PC-3 (cell line): ENCODE measurements at regions not wholly inside any gene's neighbourhood (a gene's known extent, or its start where the extent isn't known, plus 50 kb on each side); places are given as distances from the start of the nearest gene placed in this dataset.

Source experiments
- ATAC-seq: fragments of 200-7000 bp; cut with Tn5 transposase; 2 replicates; pipeline ENCODE4 v1.9.1; 2020; ENCODE audit warnings: mild to moderate bottlenecking, moderate library complexity
- BruUV-seq: library from RNA; stranded (reverse); fragments of 400-500 nt; replicated peaks from 2 replicates; lab custom pipeline; 2021; lab: Mats Ljungman, UMichigan
- CTCF ChIA-PET: fragments of 300-600 bp; sonication (Branson Sonifier 250); formaldehyde crosslinking; loops from one replicate; lab custom pipeline; 2022; ENCODE audit warnings: antibody characterized with exemption; lab: Charles Lee
- POLR2A ChIA-PET: fragments of 300-600 bp; sonication (Branson Sonifier 250); formaldehyde crosslinking; loops from one replicate; lab custom pipeline; 2022; ENCODE audit warnings: antibody characterized with exemption; ENCODE audit not compliant: unreplicated experiment; lab: Charles Lee
- DNase-seq: peaks from one replicate; pipeline ENCODE4 v3.0.0-alpha.2; 2015
- H2AFZ ChIP-seq: fragments of 300-600 bp; sonication (generic); 2 replicates; pipeline ENCODE4 v1.6.0; 2016; ENCODE audit warnings: antibody characterized with exemption, low read length
- H3F3A ChIP-seq: fragments of 300-600 bp; sonication (generic); one replicate; pipeline ENCODE4 v1.6.0; 2017; ENCODE audit warnings: antibody characterized with exemption, low read length, control low read depth, mild to moderate bottlenecking; ENCODE audit not compliant: unreplicated experiment
- H3K27ac ChIP-seq: fragments of 300-600 bp; sonication (generic); 2 replicates; pipeline ENCODE4 v1.5.1; 2016; ENCODE audit warnings: mild to moderate bottlenecking, low read length
- H3K27me3 ChIP-seq: fragments of 300-600 bp; sonication (generic); 2 replicates; pipeline ENCODE4 v1.6.1; 2016; ENCODE audit warnings: low read length, mixed read lengths
- H3K36me3 ChIP-seq: fragments of 300-600 bp; sonication (generic); 2 replicates; pipeline ENCODE4 v1.6.1; 2016; ENCODE audit warnings: low read depth, mixed run types, low read length, mixed read lengths
- H3K4me1 ChIP-seq: fragments of 300-600 bp; sonication (generic); 2 replicates; pipeline ENCODE4 v1.5.1; 2016; ENCODE audit warnings: low read length; ENCODE audit not compliant: insufficient read depth
- H3K4me2 ChIP-seq: fragments of 300-600 bp; sonication (generic); 2 replicates; pipeline ENCODE4 v1.6.0; 2016; ENCODE audit warnings: low read length
- H3K4me3 ChIP-seq: fragments of 300-600 bp; sonication (generic); 2 replicates; pipeline ENCODE4 v1.5.1; 2016; ENCODE audit warnings: mild to moderate bottlenecking, low read length, mixed read lengths
- H3K79me2 ChIP-seq: fragments of 300-600 bp; sonication (generic); 2 replicates; pipeline ENCODE4 v1.6.1; 2017; ENCODE audit warnings: low read length, mixed read lengths
- H3K9ac ChIP-seq: fragments of 300-600 bp; sonication (generic); 2 replicates; pipeline ENCODE4 v1.6.0; 2016; ENCODE audit warnings: mild to moderate bottlenecking, low read length
- H3K9me2 ChIP-seq: fragments of 300-600 bp; sonication (generic); replicated peaks from 2 replicates; pipeline ENCODE4 v1.6.1; 2016; ENCODE audit warnings: mixed run types, low read length, mixed read lengths
- H3K9me3 ChIP-seq: fragments of 300-600 bp; sonication (generic); 2 replicates; pipeline ENCODE4 v1.6.1; 2016; ENCODE audit warnings: low read length, mixed read lengths
- H4K20me1 ChIP-seq: fragments of 300-600 bp; sonication (generic); 2 replicates; pipeline ENCODE4 v1.6.1; 2016; ENCODE audit warnings: low read length, mixed read lengths
- CTCF ChIP-seq: fragments of 300-600 bp; sonication (generic); conservative IDR thresholded peaks from 2 replicates; pipeline ENCODE4 v1.5.1; 2017; ENCODE audit warnings: antibody characterized with exemption, low read depth, mild to moderate bottlenecking, low read length
- EZH2 ChIP-seq: fragments of 300-600 bp; sonication (generic); IDR thresholded peaks from one replicate; pipeline ENCODE4 v1.6.1; 2017; ENCODE audit warnings: antibody characterized with exemption, mild to moderate bottlenecking, low read length; ENCODE audit not compliant: unreplicated experiment
- EZH2phosphoT487 ChIP-seq: fragments of 300-600 bp; sonication (generic); IDR thresholded peaks from 2 replicates; pipeline ENCODE4 v1.6.1; 2018; ENCODE audit warnings: mild to moderate bottlenecking, antibody characterized with exemption, low read length, borderline replicate concordance
- intact Hi-C: fragments of 100-400 bp; cut with micrococcal nuclease; formaldehyde crosslinking; loops from 2 replicates; pipeline ENCODE4 v1.9.0; 2023

GRCh38 chr11:42595876-42596275 lies 715.9 kb upstream of the API5 start:
- no peak for TF ChIP-seq CTCF
- TF ChIP-seq EZH2: no peak
- TF ChIP-seq EZH2phosphoT487: no peak
- no peak for ATAC-seq
- CTCF ChIA-PET: no interaction called here

DNA sequence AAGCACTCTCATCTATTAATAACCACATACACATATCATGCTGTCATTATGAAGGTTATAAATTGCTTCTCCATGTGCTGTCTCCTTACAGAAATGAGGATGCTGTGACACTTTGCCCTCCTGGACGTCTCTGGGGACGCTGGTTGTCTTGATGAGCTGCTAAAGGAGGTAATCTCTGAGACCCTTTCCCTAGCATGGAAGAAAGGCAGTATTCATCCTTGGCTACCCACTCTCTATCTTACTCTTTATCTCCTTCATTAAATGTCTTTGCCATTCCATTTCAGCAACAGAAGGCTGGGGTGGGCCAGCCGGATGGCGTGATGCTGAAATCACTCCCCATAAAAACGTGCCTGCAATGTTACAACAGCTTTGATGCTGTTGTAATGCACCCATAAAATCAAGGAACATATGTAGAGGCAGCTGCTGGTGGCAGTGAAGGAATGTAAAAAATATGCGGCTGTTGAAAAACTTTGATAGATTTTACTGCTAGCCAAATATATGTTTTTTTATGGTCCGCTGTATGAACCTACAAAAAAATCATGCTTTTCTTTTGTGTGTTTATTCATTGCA lies 715.1 kb upstream of the API5 start:
- H3F3A ChIP-seq: no peaks in the 10 kb centered on the region
- no peaks in the 10 kb centered on the region for H3K27me3 ChIP-seq
- ChIA-PET CTCF (no interaction called here), POLR2A (no interaction called here)
- H4K20me1 ChIP-seq: no peaks in the 10 kb centered on the region
- H3K36me3 ChIP-seq: no peaks in the 10 kb centered on the region
- no peaks in the 10 kb centered on the region; the same call in 1 of the 2 replicates for H3K9me3 ChIP-seq
- no peak overlapping the region for H3K9ac ChIP-seq
- intact Hi-C loops: no loop called here
- TF ChIP-seq EZH2phosphoT487 (no peak), EZH2 (no peak), CTCF (no peak)
- no peak overlapping the region for H3K4me3 ChIP-seq
- no peak overlapping the region for H3K4me2 ChIP-seq
- no peak overlapping the region for H3K27ac ChIP-seq
- ATAC-seq: no peak
- H2AFZ ChIP-seq: no peak overlapping the region
- DNase-seq: no peak
- H3K79me2 ChIP-seq: no peaks in the 10 kb centered on the region
- no TSS peak for BruUV-seq
- no peaks in the 10 kb centered on the region for H3K9me2 ChIP-seq
- H3K4me1 ChIP-seq: no peaks in the 10 kb centered on the region

More at GRCh38 chr11:42595876-42596275, 715.9 kb upstream of the API5 start:
- POLR2A ChIA-PET: no interaction called here
- no peaks in the 10 kb centered on the region for H3K27me3 ChIP-seq
- no peak overlapping the region for H3K4me2 ChIP-seq
- H3K9me3 ChIP-seq: no peaks in the 10 kb centered on the region; the same call in 1 of the 2 replicates
- H3F3A ChIP-seq: no peaks in the 10 kb centered on the region
- no peaks in the 10 kb centered on the region for H3K9me2 ChIP-seq
- no peak for DNase-seq
- BruUV-seq: no TSS peak
- no peak overlapping the region for H3K9ac ChIP-seq
- H3K4me1 ChIP-seq: no peaks in the 10 kb centered on the region
- H3K79me2 ChIP-seq: no peaks in the 10 kb centered on the region
- intact Hi-C loops: no loop called here
- no peak overlapping the region for H3K4me3 ChIP-seq
- H2AFZ ChIP-seq: no peak overlapping the region
- no peaks in the 10 kb centered on the region for H4K20me1 ChIP-seq
- no peaks in the 10 kb centered on the region for H3K36me3 ChIP-seq
- H3K27ac ChIP-seq: no peak overlapping the region

GRCh38 chr11:42598341-42598740 lies 713.5 kb upstream of the API5 start:
- intact Hi-C loops: no loop called here
- TF ChIP-seq EZH2 (no peak), CTCF (no peak), EZH2phosphoT487 (no peak)
- CTCF ChIA-PET: no interaction called here
- no peaks in the 10 kb centered on the region; the same call in 1 of the 2 replicates for H3K9me3 ChIP-seq
- ATAC-seq: no peak
- no peaks in the 10 kb centered on the region for H3K4me1 ChIP-seq
- H3K4me2 ChIP-seq: no peak overlapping the region
- DNase-seq: no peak
- no TSS peak for BruUV-seq
- no peaks in the 10 kb centered on the region for H3K36me3 ChIP-seq
- no peaks in the 10 kb centered on the region for H3K79me2 ChIP-seq
- no peak overlapping the region for H3K4me3 ChIP-seq
- H3K27me3 ChIP-seq: no peaks in the 10 kb centered on the region
- H3K9ac ChIP-seq: no peak overlapping the region
- no peak overlapping the region for H2AFZ ChIP-seq
- POLR2A ChIA-PET: no interaction called here
- H4K20me1 ChIP-seq: no peaks in the 10 kb centered on the region
- H3F3A ChIP-seq: no peaks in the 10 kb centered on the region
- no peak overlapping the region for H3K27ac ChIP-seq
- no peaks in the 10 kb centered on the region for H3K9me2 ChIP-seq
